GM13976 (cell line): ENCODE measurements at regions not wholly inside any gene's neighbourhood (a gene's known extent, or its start where the extent isn't known, plus 50 kb on each side); places are given as distances from the start of the nearest gene placed in this dataset.
"Not testable (repeated sequence)": the region's sequence is repeated elsewhere in the genome, so short reads cannot be mapped to it uniquely, and the experiment has no call there.

Experiments
- DNase-seq: peaks from one replicate; pipeline ENCODE4 v3.0.0; 2012; ENCODE audit warnings: low spot score
- in situ Hi-C: fragments of 300-500 bp; cut with MboI; formaldehyde crosslinking; loops from one replicate; pipeline ENCODE4 v1.12.0; 2022; ENCODE audit warnings: low sequenced_read_pairs, mixed read lengths, inconsistent platforms; ENCODE audit not compliant: unreplicated experiment
- TF ChIP-seq, protein P1 (sequence below): IDR thresholded peaks from 2 replicates; pipeline ENCODE4 v1.5.1; 2012; ENCODE audit warnings: borderline replicate concordance, mild to moderate bottlenecking; ENCODE audit not compliant: insufficient read depth; ENCODE audit errors: extremely low read depth, missing control alignments, control extremely low read depth

DNA sequence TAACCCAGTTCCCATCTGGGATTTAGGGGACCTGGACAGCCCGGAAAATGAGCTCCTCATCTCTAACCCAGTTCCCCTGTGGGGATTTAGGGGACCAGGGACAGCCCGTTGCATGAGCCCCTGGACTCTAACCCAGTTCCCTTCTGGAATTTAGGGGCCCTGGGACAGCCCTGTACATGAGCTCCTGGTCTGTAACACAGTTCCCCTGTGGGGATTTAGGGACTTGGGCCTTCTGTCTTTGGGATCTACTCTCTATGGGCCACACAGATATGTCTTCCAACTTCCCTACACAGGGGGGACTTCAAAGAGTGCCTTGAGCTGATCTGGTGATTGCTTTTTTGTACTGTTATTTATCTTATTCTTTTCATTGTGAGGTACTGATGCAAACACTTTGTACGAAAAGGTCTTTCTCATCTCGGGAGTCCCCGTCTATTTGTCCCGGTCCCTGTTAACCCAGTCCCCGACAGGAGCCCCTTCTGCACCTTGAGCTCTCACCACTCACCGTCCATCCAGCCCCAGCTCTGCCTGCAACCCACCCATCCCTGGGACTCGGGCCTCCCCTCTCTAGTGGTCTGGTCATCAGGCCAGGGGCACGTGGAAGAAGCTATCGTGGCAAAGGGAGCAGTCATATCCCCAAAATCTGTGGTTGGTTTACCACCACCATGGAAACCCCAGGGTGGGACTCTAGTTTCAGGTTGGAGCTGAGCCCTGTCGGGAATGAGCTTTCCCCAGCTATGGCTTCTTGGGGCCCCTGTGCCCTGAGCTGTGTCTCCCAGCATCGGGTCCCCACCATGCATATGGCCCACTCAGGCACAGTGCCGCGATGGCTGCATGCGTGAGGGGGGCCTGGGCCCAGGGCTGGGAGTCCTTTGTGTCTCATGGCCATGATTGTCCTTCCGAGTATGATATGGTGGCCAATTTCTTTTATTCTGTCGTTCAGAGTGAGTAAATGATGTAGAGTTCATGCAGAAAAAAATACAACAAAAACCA is 270.4 kb upstream of the PLCXD1 start:
- in situ Hi-C loops, DNase-seq: not testable (repeated sequence)

DNA sequence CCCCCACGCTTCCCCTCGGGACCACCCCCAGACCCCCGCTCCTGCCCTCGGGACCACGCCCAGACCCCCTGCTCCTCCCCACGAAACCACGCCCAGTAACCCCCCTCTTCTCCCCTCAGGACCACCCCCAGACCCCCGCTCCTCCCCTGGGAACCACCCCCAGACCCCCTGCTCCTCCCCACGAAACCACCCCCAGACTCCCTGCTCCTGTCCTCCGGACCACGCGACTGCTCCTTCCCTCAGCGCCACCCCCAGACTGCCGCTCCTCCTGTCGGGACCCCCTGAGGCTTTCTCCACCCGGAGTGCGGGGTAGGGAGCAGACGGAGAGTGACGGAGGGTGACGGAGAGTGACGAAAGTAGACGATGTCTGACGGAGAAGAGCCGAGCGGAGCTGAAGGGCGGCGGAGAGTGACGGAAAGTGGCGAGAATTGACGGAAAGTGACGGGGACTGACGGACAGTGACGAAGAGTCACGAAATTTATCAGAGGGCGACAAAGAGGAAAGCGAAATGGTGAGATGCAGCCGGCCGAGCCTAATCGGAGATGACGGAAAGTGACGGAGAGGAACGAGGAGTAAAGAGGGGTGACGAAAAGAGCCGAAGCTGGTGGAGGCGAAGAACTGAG is 267.2 kb upstream of the PLCXD1 start:
- in situ Hi-C loops, DNase-seq: not testable (repeated sequence)

DNA sequence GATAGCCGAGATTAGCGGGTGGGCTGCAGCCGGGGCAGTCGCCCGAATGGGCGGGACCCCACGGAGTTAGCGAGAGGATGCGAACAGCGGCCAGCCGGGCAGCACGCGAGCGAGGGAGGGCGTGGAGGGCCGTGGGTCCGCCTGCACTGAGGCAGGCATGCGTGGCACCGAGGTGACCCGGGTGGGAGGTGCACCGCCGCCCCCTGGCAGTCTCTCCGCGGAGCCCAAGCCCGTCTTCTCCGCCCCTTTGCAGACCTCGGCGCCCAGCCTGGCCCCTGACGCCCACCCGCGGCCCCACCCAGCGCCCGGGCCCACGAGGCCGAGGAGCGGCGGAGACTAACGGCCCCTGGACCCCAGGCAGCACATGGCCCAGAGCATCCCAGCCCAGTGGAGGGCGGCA is 266.7 kb upstream of the PLCXD1 start:
- DNase-seq, in situ Hi-C loops: not testable (repeated sequence)

DNA sequence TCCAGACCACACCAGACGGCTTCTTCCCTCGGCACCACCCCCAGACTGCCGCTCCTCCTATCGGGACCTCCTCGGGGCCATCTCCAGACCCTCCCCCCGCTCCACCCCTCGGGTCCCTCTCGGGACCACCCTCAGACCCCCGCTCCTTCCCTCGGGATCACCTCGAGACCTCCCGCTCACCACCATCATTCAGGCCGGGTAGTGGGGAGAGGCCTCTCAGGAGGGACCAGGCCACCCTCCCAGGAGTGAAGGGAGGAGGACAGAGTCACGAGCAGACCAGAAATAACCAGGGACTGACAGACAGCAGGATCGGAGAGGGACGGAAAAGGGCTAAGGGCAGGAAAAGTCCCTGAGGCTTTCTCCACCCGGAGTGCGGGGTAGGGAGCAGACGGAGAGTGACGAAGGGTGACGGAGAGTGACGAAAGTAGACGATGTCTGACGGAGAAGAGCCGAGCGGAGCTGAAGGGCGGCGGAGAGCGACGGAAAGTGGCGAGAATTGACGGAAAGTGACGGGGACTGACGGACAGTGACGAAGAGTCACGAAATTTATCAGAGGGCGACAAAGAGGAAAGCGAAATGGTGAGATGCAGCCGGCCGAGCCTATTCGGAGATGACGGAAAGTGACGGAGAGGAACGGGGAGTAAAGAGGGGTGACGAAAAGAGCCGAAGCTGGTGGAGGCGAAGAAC is 262.3 kb upstream of the PLCXD1 start:
- in situ Hi-C loops, DNase-seq: not testable (repeated sequence)

DNA sequence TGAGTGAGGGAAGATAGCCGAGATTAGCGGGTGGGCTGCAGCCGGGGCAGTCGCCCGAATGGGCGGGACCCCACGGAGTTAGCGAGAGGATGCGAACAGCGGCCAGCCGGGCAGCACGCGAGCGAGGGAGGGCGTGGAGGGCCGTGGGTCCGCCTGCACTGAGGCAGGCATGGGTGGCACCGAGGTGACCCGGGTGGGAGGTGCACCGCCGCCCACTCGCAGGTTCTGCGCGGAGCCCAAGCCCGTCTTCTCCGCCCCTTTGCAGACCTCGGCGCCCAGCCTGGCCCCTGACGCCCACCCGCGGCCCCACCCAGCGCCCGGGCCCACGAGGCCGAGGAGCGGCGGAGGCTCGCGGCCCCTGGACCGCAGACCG is 261.7 kb upstream of the PLCXD1 start:
- DNase-seq, in situ Hi-C loops: not testable (repeated sequence)

DNA sequence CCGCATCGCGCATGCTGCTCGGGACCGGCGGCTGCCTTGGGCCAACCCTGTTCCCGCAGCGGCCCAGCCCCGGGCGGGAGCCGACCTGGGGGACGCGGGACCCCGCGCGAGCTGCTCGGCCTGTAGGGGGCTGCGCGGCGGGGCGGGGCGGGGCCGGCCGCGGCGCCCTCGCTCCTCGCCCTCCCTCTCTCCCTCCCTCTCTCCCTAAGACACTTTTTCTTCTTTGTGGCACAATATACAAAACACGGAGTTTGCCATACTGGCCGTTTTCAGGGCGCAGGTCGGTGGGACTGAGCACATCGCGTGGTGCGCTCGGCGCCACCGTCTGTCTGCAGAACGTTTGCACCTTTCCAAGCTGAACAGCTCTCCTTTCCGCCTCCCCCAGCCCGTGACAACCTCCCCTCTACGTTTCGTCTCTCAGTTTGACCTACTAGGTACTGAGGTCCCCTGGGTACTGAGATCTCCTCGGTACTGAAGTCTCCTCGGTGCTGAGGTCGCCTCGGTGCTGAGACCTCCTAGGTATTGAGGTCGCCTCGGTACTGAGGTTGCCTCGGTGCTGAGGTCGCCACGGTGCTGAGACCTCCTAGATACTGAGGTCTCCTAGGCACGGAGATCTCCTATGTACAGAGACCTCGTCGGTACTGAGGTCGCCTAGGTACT is 261.1 kb upstream of the PLCXD1 start:
- TF ChIP-seq, protein P1, sequence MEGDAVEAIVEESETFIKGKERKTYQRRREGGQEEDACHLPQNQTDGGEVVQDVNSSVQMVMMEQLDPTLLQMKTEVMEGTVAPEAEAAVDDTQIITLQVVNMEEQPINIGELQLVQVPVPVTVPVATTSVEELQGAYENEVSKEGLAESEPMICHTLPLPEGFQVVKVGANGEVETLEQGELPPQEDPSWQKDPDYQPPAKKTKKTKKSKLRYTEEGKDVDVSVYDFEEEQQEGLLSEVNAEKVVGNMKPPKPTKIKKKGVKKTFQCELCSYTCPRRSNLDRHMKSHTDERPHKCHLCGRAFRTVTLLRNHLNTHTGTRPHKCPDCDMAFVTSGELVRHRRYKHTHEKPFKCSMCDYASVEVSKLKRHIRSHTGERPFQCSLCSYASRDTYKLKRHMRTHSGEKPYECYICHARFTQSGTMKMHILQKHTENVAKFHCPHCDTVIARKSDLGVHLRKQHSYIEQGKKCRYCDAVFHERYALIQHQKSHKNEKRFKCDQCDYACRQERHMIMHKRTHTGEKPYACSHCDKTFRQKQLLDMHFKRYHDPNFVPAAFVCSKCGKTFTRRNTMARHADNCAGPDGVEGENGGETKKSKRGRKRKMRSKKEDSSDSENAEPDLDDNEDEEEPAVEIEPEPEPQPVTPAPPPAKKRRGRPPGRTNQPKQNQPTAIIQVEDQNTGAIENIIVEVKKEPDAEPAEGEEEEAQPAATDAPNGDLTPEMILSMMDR, result peak; percentile 14
- DNase-seq, result no peak
- in situ Hi-C loops, result no loop called here

DNA sequence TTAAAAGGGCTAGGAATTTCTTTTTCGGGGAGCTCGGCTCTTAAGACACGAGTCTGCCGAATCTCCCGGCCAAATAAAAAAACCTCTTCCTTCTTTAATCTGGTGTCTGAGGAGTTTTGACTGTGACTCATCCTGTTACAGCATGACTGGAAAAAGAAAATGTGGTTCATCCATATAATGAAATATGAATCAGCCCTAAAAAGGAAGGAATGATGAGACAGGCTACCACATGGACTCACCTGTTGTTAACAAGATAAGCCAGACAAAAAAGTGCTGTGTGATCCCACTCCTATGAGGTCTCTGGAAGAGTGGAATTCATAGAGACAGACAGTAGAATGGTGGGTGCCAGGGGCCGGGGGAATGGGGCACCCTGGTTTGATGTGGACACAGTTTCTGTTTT is 257.0 kb upstream of the PLCXD1 start:
- DNase-seq, in situ Hi-C loops: not testable (repeated sequence)
